Transverse colon (tissue), 4 donors: ENCODE measurements at regions not wholly inside any gene's neighbourhood (a gene's known extent, or its start where the extent isn't known, plus 50 kb on each side); places are given as distances from the start of the nearest gene placed in this dataset.

ENCODE experiments used
- CTCF ChIP-seq, 5 experiments: fragments of 200-600 bp in 3 of 5; fragments of 450-650 bp in 2 of 5; sonication (generic) in 3 of 5; IDR thresholded peaks; 1 replicate in 2 of 5; 2 replicates in 3 of 5; pipeline ENCODE4 v1.5.1; 2016 to 2017; ENCODE audit warnings: antibody characterized with exemption in 5 of 5, inconsistent platforms in 3 of 5, mild to moderate bottlenecking in 2 of 5, moderate library complexity in 1 of 5
- EP300 ChIP-seq: sonication (generic); formaldehyde crosslinking; IDR thresholded peaks from one replicate; pipeline ENCODE4 v1.6.1; 2017; ENCODE audit warnings: antibody characterized with exemption, low read depth
- POLR2A ChIP-seq: fragments of 450-650 bp; IDR thresholded peaks from one replicate; pipeline ENCODE4 v1.6.1; 2016; ENCODE audit warnings: antibody characterized with exemption, mild to moderate bottlenecking, moderate library complexity
- POLR2AphosphoS5 ChIP-seq, 3 donors: sonication (generic); formaldehyde crosslinking; IDR thresholded peaks; one replicate each; pipeline ENCODE4 v1.6.1; 2016; ENCODE audit warnings: antibody characterized with exemption in 3 of 3

GRCh38 chr11:101686514-101686913, 102.7 kb upstream of the TRPC6 start:
- TF ChIP-seq CTCF (IDR thresholded peaks at IDR 0.05), result no peak
- TF ChIP-seq POLR2AphosphoS5 (IDR thresholded peaks at IDR 0.05), result no peak
- no peak for TF ChIP-seq POLR2A
- TF ChIP-seq EP300, result no peak
